ENCODE measurements at regions not wholly inside any gene's neighbourhood (a gene's known extent, or its start where the extent isn't known, plus 50 kb on each side); places are given as distances from the start of the nearest gene placed in this dataset.
A peak's percentile ranks its signal among the peaks of the same experiment; 100 is the strongest.

GRCh38 chr16:86870380-86870779, 292.0 kb downstream of the FOXL1 start:
- H3K27ac ChIP-seq (ENCODE audit: low read depth, low read length): no peak overlapping the region
- DNase-seq (ENCODE audit: low read depth in 4 of 6, low spot score in 6 of 6): peak in 1 of 6 donors; percentile 12
- peaks cover 5% of the 10 kb centered on the region for H3K27me3 ChIP-seq (ENCODE audit: control insufficient read depth, insufficient read depth, low read length)
- H3K36me3 ChIP-seq (ENCODE audit: control insufficient read depth, insufficient read depth, low read length): no peaks in the 10 kb centered on the region
- no peaks in the 10 kb centered on the region for H3K9me3 ChIP-seq (ENCODE audit: control insufficient read depth, insufficient read depth, low read length)
- 98% methylated on average over 5 of the region's 9 CpGs for WGBS (ENCODE audit: insufficient coverage)
- peaks cover 23% of the 10 kb centered on the region for H3K4me1 ChIP-seq (ENCODE audit: control insufficient read depth, insufficient read depth, low read length)
- H3K4me3 ChIP-seq (ENCODE audit: low read depth, low read length): no peak overlapping the region

DNA sequence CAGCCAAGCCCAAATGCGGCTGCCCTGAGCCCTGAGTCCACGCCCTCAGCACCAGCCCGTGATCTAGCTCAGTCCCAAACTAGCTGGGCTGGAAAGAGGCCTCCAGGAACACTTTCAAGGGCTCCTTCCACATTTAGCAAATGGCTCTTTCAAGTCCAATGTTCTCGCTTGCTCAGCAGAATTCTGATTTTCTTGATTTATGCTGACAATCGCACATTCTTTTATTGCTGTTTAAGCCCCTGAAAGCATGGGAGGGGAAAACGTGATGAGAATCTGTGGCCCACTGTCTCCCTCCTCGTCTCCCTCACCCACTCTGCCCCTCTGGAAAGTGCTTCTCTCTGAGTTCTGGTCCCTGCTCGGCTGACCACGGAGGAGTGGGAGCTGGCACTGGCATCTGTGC, 293.8 kb downstream of the FOXL1 start:
- Histone ChIP-seq H3K27ac (ENCODE audit: low read depth, low read length) (no peak overlapping the region), H3K4me3 (ENCODE audit: low read depth, low read length) (no peak overlapping the region), H3K27me3 (ENCODE audit: control insufficient read depth, insufficient read depth, low read length) (peaks cover 5% of the 10 kb centered on the region), H3K9me3 (ENCODE audit: control insufficient read depth, insufficient read depth, low read length) (no peaks in the 10 kb centered on the region), H3K4me1 (ENCODE audit: control insufficient read depth, insufficient read depth, low read length) (peaks cover 17% of the 10 kb centered on the region), H3K36me3 (ENCODE audit: control insufficient read depth, insufficient read depth, low read length) (no peaks in the 10 kb centered on the region)
- peak in 1 of 6 donors; percentile 70 for DNase-seq (ENCODE audit: low read depth in 4 of 6, low spot score in 6 of 6)
- 76% methylated on average over 8 of the region's 9 CpGs for WGBS (ENCODE audit: insufficient coverage)

DNA sequence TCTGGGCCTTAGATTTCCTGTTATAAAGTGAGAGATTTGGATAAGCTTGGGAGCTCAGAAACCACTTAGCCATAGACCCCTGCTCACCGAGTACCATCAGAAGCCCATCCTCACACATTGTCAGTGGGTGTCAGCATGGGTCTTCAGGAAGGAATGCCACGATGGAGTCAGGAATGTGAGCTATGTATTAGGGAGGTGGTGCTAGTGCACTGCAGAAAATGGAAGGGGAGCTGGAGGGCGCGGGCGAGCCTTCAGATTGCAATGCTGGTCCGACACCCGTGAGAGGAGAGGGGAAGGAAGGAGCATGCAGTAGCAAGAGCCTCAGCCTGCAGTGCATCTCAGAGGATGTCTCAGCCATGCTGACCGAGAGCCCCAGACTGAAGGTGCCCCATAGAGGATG, 294.5 kb downstream of the FOXL1 start:
- Histone ChIP-seq H3K9me3 (ENCODE audit: control insufficient read depth, insufficient read depth, low read length) (no peaks in the 10 kb centered on the region), H3K27ac (ENCODE audit: low read depth, low read length) (no peak overlapping the region), H3K27me3 (ENCODE audit: control insufficient read depth, insufficient read depth, low read length) (peaks cover 5% of the 10 kb centered on the region), H3K4me3 (ENCODE audit: low read depth, low read length) (no peak overlapping the region), H3K36me3 (ENCODE audit: control insufficient read depth, insufficient read depth, low read length) (no peaks in the 10 kb centered on the region), H3K4me1 (ENCODE audit: control insufficient read depth, insufficient read depth, low read length) (peaks cover 16% of the 10 kb centered on the region)
- no peak for DNase-seq (ENCODE audit: low read depth in 4 of 6, low spot score in 6 of 6)
- 93% methylated on average over 7 of the region's 8 CpGs for WGBS (ENCODE audit: insufficient coverage)

GRCh38 chr16:86874141-86874540, 295.8 kb downstream of the FOXL1 start:
- Histone ChIP-seq H3K4me1 (ENCODE audit: control insufficient read depth, insufficient read depth, low read length) (peaks cover 12% of the 10 kb centered on the region), H3K9me3 (ENCODE audit: control insufficient read depth, insufficient read depth, low read length) (no peaks in the 10 kb centered on the region), H3K27me3 (ENCODE audit: control insufficient read depth, insufficient read depth, low read length) (no peaks in the 10 kb centered on the region), H3K36me3 (ENCODE audit: control insufficient read depth, insufficient read depth, low read length) (no peaks in the 10 kb centered on the region), H3K27ac (ENCODE audit: low read depth, low read length) (no peak overlapping the region), H3K4me3 (ENCODE audit: low read depth, low read length) (no peak overlapping the region)
- no peak for DNase-seq (ENCODE audit: low read depth in 4 of 6, low spot score in 6 of 6)
- 49% methylated on average over 2 of the region's 2 CpGs for WGBS (ENCODE audit: insufficient coverage)

- WGBS (ENCODE audit: insufficient coverage): 92% methylated on average over 6 of the region's 10 CpGs
- H3K27me3 ChIP-seq (ENCODE audit: control insufficient read depth, insufficient read depth, low read length): no peaks in the 10 kb centered on the region
- H3K4me3 ChIP-seq (ENCODE audit: low read depth, low read length): no peak overlapping the region
- no peaks in the 10 kb centered on the region for H3K9me3 ChIP-seq (ENCODE audit: control insufficient read depth, insufficient read depth, low read length)
- DNase-seq (ENCODE audit: low read depth in 4 of 6, low spot score in 6 of 6): no peak
- no peak overlapping the region for H3K27ac ChIP-seq (ENCODE audit: low read depth, low read length)
- H3K36me3 ChIP-seq (ENCODE audit: control insufficient read depth, insufficient read depth, low read length): no peaks in the 10 kb centered on the region
- H3K4me1 ChIP-seq (ENCODE audit: control insufficient read depth, insufficient read depth, low read length): peaks cover 6% of the 10 kb centered on the region
Measured at GRCh38 chr16:86876499-86876898, 298.1 kb downstream of the FOXL1 start.

DNA sequence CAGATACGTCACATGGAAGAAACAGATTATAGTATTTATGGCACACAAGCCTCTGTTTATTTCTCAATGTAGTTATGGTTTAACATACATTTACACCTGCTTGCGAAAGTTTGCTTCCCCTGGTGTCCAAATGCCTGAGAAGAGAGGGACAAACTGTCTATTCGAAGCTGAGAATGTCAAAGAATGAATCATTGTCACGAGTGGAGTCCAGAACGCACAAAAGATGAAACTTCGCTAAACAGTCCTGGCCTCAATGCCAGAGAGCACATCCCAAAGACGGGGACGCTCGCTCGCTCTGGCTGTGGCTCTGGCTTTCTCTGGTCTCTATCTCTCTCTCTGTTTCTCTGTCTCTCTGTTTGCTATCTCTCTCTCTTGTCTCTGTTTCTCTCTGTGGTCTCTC, 298.8 kb downstream of the FOXL1 start:
- 61% methylated on average over 9 of the region's 10 CpGs for WGBS (ENCODE audit: insufficient coverage)
- no peaks in the 10 kb centered on the region for H3K27me3 ChIP-seq (ENCODE audit: control insufficient read depth, insufficient read depth, low read length)
- no peaks in the 10 kb centered on the region for H3K9me3 ChIP-seq (ENCODE audit: control insufficient read depth, insufficient read depth, low read length)
- no peaks in the 10 kb centered on the region for H3K36me3 ChIP-seq (ENCODE audit: control insufficient read depth, insufficient read depth, low read length)
- peaks cover 10% of the 10 kb centered on the region for H3K4me1 ChIP-seq (ENCODE audit: control insufficient read depth, insufficient read depth, low read length)
- no peak overlapping the region for H3K27ac ChIP-seq (ENCODE audit: low read depth, low read length)
- no peak overlapping the region for H3K4me3 ChIP-seq (ENCODE audit: low read depth, low read length)
- DNase-seq (ENCODE audit: low read depth in 4 of 6, low spot score in 6 of 6): no peak

- Histone ChIP-seq H3K9me3 (ENCODE audit: control insufficient read depth, insufficient read depth, low read length) (no peaks in the 10 kb centered on the region), H3K4me3 (ENCODE audit: low read depth, low read length) (no peak overlapping the region), H3K4me1 (ENCODE audit: control insufficient read depth, insufficient read depth, low read length) (peaks cover 17% of the 10 kb centered on the region), H3K27ac (ENCODE audit: low read depth, low read length) (no peak overlapping the region), H3K36me3 (ENCODE audit: control insufficient read depth, insufficient read depth, low read length) (no peaks in the 10 kb centered on the region), H3K27me3 (ENCODE audit: control insufficient read depth, insufficient read depth, low read length) (no peaks in the 10 kb centered on the region)
- WGBS (ENCODE audit: insufficient coverage): 83% methylated on average over 1 of the region's 2 CpGs
- no peak for DNase-seq (ENCODE audit: low read depth in 4 of 6, low spot score in 6 of 6)
Measured at GRCh38 chr16:86877835-86878234, 299.5 kb downstream of the FOXL1 start.

DNA sequence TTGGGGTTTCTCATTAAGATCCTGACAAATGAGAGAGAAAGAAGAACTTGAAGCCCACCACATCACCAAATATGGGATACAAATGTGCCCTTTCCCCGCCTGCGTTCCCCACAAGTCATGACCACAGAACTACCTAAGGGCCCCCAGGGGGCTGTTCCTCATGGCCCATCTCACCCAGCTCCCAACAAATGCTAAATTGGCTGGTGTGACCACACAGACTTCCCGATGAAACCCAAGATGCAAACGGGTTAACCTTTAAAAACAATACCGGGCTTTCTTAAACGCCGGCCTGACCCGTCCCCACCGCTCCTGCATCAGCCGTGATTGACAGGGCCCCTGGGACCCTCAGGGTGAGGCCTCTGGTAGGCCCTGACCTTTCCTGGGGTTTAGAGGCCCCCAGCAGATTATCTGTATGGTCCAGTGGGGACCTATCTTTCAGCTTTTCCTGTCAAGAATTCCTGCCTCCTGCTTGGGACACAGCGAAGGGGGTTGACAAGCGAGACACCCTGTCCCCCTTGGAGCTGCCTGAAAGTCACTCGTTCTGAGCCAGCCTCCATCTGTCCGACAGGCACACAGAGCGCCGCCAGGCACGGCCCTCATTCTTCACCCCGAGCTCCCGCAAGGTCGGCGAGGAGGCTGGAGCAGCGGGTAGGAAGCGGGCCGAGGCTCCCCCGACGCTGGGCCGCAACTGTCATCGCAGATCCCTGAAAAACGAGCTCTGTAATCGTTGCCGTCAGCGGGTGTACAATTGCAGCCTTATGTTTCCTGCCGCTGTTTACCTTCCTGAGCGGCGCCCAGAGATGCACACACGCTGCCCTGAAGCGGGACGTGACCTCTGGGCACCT, 300.1 kb downstream of the FOXL1 start:
- 52% methylated on average over 38 of the region's 38 CpGs for WGBS (ENCODE audit: insufficient coverage)
- H3K4me1 ChIP-seq (ENCODE audit: control insufficient read depth, insufficient read depth, low read length): peaks cover 19% of the 10 kb centered on the region
- no peaks in the 10 kb centered on the region for H3K9me3 ChIP-seq (ENCODE audit: control insufficient read depth, insufficient read depth, low read length)
- H3K36me3 ChIP-seq (ENCODE audit: control insufficient read depth, insufficient read depth, low read length): no peaks in the 10 kb centered on the region
- H3K27me3 ChIP-seq (ENCODE audit: control insufficient read depth, insufficient read depth, low read length): no peaks in the 10 kb centered on the region
- H3K27ac ChIP-seq (ENCODE audit: low read depth, low read length): no peak overlapping the region
- H3K4me3 ChIP-seq (ENCODE audit: low read depth, low read length): no peak overlapping the region
- DNase-seq (ENCODE audit: low read depth in 4 of 6, low spot score in 6 of 6): no peak

- Histone ChIP-seq H3K9me3 (ENCODE audit: control insufficient read depth, insufficient read depth, low read length) (no peaks in the 10 kb centered on the region), H3K27ac (ENCODE audit: low read depth, low read length) (no peak overlapping the region), H3K36me3 (ENCODE audit: control insufficient read depth, insufficient read depth, low read length) (no peaks in the 10 kb centered on the region), H3K4me3 (ENCODE audit: low read depth, low read length) (no peak overlapping the region), H3K4me1 (ENCODE audit: control insufficient read depth, insufficient read depth, low read length) (peaks cover 26% of the 10 kb centered on the region), H3K27me3 (ENCODE audit: control insufficient read depth, insufficient read depth, low read length) (no peaks in the 10 kb centered on the region)
- 91% methylated on average over 9 of the region's 11 CpGs for WGBS (ENCODE audit: insufficient coverage)
- no peak for DNase-seq (ENCODE audit: low read depth in 4 of 6, low spot score in 6 of 6)
Measured at GRCh38 chr16:86879268-86879667, 300.9 kb downstream of the FOXL1 start.
